ENCODE measurements at regions not wholly inside any gene's neighbourhood (a gene's known extent, or its start where the extent isn't known, plus 50 kb on each side); places are given as distances from the start of the nearest gene placed in this dataset.
A peak's percentile ranks its signal among the peaks of the same experiment; 100 is the strongest.

- TF ChIP-seq NKRF (conservative IDR thresholded peaks at IDR 0.05), result no peak
- no peak for TF ChIP-seq RELA (IDR thresholded peaks at IDR 0.05; ENCODE audit: borderline replicate concordance, partially characterized antibody)
Observed at GRCh38 chr10:55641601-55642000, 719.5 kb downstream of the ZWINT start (continued).

- Histone ChIP-seq H3K79me2 (ENCODE audit: control insufficient read depth, insufficient read depth, low read length) (no peaks in the 10 kb centered on the region), H3K9me3 (replicated peaks; ENCODE audit: control insufficient read depth, insufficient read depth, low read length) (no peaks in the 10 kb centered on the region; the same call in 2 of the 3 replicates), H3K36me3 (ENCODE audit: control insufficient read depth in 2 of 2, insufficient read depth in 2 of 2, low read length in 1 of 2) (no peaks in the 10 kb centered on the region), H4K20me1 (ENCODE audit: control insufficient read depth, insufficient read depth) (no peaks in the 10 kb centered on the region), H3K4me2 (ENCODE audit: control insufficient read depth, insufficient read depth) (peak overlapping the region; percentile 30; the same call in 1 of the 2 replicates), H2AFZ (ENCODE audit: control insufficient read depth, low read depth, low read length) (peak overlapping the region; percentile 16; the same call in 1 of the 2 replicates), H3K9ac (ENCODE audit: control insufficient read depth, insufficient read depth, low read length) (no peak overlapping the region), H3K4me1 (ENCODE audit: control insufficient read depth, insufficient read depth, low read length) (no peaks in the 10 kb centered on the region), H3K4me3 (no peak overlapping the region), H3K27me3 (replicated peaks in 1 of 2; ENCODE audit: control insufficient read depth in 2 of 2, insufficient read depth in 2 of 2, low read length in 1 of 2) (peaks cover 0 to 5% of the 10 kb centered on the region in 2 experiments; a peak in 3 of 4 replicates), H3K27ac (ENCODE audit: control insufficient read depth, insufficient read depth) (no peak overlapping the region)
- POLR2A ChIA-PET, result no interaction called here
- peak; percentile 35 for FAIRE-seq
- SMC1A ChIA-PET (ENCODE audit: uncharacterized antibody, unreplicated experiment), result no interaction called here
- RAD21 ChIA-PET (ENCODE audit: unreplicated experiment), result no interaction called here
- CTCF ChIA-PET, result no interaction called here
- WGBS (ENCODE audit: insufficient coverage, insufficient replicate concordance, low lambda C conversion rate, missing lambda C conversion rate), result 42% methylated on average over 47 of the region's 49 CpGs
- peak; percentile 89 for ATAC-seq
- TF ChIP-seq NRF1 (conservative IDR thresholded peaks at IDR 0.05; ENCODE audit: low read depth, low read length), result no peak
- peak; percentile 21; the same call in 1 of the 2 replicates for TF ChIP-seq RAD21 (IDR thresholded peaks at IDR 0.05; ENCODE audit: insufficient read depth, low read depth, low read length)
- no peak for TF ChIP-seq POLR2AphosphoS5 (IDR thresholded peaks at IDR 0.05; ENCODE audit: low read length)
- TF ChIP-seq CTCF (IDR thresholded peaks at IDR 0.05 in 2 of 3, conservative IDR thresholded peaks at IDR 0.05 in 1 of 3; ENCODE audit: control insufficient read depth in 2 of 3, extremely low read depth in 1 of 3, insufficient read depth in 1 of 3, low read depth in 3 of 3, low read length in 3 of 3), result peak; percentile 14 to 35 (median 20); a peak in 4 of 6 replicates
- TF ChIP-seq HDAC6 (IDR thresholded peaks at IDR 0.05; ENCODE audit: unreplicated experiment), result no peak
- no peak for TF ChIP-seq POLR2A (IDR thresholded peaks at IDR 0.05; ENCODE audit: low read depth, low read length)
- TF ChIP-seq NFYB (IDR thresholded peaks at IDR 0.05; ENCODE audit: insufficient read depth, low read depth, low read length), result no peak
- 0 out of 2 replicates have a peak, but pooled peaks have one; percentile 43 for TF ChIP-seq CREM (IDR thresholded peaks at IDR 0.05; ENCODE audit: low read depth)
- no peak for TF ChIP-seq IRF3 (IDR thresholded peaks at IDR 0.05)
- BruUV-seq (replicated peaks), result no TSS peak
- no peak for DNase-seq (ENCODE audit: low read depth, low spot score)
- intact Hi-C loops (cut with micrococcal nuclease; ENCODE audit: unreplicated experiment) (loop anchor here (10.0 kb wide), 1 partner anchor 546 kb away; no protein-coding TSS in a partner anchor), in situ Hi-C loops (cut with MboI) (no loop called here)
Observed at GRCh38 chr10:55631071-55631654, 729.9 kb downstream of the ZWINT start.
